ENCODE measurements at regions not wholly inside any gene's neighbourhood (a gene's known extent, or its start where the extent isn't known, plus 50 kb on each side); places are given as distances from the start of the nearest gene placed in this dataset.
"Not testable (repeated sequence)": the region's sequence is repeated elsewhere in the genome, so short reads cannot be mapped to it uniquely, and the experiment has no call there.

DNA sequence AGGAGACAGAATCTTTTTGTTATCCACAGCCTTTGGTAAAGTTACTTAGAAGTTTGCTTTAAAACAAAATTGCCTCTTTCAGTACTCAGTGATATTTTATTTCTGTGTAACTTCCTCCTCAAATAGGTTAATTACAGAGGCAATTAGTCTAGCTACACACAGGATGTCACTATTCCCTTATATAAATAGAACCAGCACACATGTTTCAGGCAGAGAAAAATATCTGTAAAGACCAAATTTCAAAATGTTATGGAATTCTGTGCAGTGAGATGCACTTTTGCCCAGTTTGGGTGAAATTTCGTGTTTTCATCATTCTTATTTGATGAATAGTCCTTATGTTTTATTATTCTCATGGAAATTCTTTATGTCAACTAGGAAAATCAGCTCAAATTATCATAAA, 410.6 kb upstream of the SOX5 start:
- peak; percentile 48 for DNase-seq (ENCODE audit: low read depth)
- TF ChIP-seq, protein P1, sequence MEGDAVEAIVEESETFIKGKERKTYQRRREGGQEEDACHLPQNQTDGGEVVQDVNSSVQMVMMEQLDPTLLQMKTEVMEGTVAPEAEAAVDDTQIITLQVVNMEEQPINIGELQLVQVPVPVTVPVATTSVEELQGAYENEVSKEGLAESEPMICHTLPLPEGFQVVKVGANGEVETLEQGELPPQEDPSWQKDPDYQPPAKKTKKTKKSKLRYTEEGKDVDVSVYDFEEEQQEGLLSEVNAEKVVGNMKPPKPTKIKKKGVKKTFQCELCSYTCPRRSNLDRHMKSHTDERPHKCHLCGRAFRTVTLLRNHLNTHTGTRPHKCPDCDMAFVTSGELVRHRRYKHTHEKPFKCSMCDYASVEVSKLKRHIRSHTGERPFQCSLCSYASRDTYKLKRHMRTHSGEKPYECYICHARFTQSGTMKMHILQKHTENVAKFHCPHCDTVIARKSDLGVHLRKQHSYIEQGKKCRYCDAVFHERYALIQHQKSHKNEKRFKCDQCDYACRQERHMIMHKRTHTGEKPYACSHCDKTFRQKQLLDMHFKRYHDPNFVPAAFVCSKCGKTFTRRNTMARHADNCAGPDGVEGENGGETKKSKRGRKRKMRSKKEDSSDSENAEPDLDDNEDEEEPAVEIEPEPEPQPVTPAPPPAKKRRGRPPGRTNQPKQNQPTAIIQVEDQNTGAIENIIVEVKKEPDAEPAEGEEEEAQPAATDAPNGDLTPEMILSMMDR (conservative IDR thresholded peaks at IDR 0.05; ENCODE audit: low read depth, low read length): peak; percentile 20
- H3K4me3 ChIP-seq (ENCODE audit: low read depth, low read length): no peak overlapping the region

DNA sequence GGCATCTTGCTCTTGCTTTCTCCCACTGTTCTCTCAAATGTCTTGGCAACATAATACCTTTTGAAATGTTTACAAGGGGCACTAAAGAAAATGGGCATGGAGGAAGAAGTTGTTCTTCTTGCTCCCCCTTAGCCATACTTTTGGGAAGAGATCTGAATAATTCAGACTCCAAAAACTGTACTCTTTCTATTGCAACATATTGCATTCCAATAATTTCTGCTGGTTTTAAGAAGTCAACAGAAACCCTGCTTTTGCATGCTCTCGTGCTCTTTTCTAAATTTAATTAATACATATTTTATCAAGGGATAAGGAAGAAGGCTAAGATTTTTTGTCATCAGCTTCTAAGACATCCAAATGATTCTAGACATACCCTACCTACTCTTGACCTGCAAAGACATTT, 409.9 kb upstream of the SOX5 start:
- TF ChIP-seq, protein P1 (conservative IDR thresholded peaks at IDR 0.05; ENCODE audit: low read depth, low read length): no peak
- peak; percentile 37 for DNase-seq (ENCODE audit: low read depth)
- H3K4me3 ChIP-seq (ENCODE audit: low read depth, low read length): no peak overlapping the region

DNA sequence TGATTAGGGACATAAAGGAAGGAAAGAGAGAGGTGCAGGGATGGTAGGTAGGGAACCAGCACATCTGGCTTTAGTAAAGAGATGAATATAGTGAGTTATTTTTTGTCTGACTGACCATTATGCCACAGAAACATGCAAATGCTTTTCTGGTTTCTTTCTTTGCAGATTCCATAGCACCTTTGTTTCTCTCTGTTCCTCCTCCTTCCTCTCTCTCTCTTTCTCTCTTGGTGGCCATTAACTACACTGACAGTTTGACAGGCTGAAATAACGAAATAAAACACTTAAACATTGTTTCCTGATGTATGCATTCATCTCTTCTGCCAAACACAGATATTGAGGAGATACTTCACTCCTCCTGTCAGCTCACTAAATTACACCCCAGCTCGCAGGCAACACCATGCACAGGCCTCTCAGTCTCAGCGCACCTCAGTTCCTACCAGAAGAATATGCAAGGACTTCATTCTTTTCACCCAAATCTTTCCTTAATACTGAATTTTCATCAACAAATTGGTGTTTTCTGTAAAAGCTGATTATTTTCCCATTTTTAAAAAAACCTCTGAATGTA, 406.9 kb upstream of the SOX5 start:
- H3K4me3 ChIP-seq (ENCODE audit: low read depth, low read length): no peak overlapping the region
- TF ChIP-seq, protein P1 (conservative IDR thresholded peaks at IDR 0.05; ENCODE audit: low read depth, low read length): no peak
- DNase-seq (ENCODE audit: low read depth): no peak

DNA sequence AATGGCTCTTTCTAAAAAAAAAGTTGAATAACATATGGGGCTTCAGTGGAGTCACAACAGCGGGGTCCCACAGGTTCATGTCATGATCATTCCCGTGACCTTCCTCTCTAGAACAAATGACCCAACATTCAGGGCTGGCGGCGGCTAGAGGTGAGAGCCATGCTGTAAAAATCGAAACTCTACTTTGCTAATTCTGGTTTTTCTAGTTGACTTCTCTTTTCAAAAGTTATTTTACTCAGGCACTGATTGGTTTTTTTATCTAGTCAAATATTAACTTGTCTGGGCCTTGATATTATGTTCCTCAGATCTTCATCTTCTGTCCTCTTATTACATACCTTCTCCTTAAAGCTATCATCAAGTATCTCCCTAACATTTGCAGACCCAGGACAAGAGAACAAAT, 402.9 kb upstream of the SOX5 start:
- DNase-seq (ENCODE audit: low read depth): no peak
- TF ChIP-seq, protein P1 (conservative IDR thresholded peaks at IDR 0.05; ENCODE audit: low read depth, low read length): no peak
- H3K4me3 ChIP-seq (ENCODE audit: low read depth, low read length): no peak overlapping the region

DNA sequence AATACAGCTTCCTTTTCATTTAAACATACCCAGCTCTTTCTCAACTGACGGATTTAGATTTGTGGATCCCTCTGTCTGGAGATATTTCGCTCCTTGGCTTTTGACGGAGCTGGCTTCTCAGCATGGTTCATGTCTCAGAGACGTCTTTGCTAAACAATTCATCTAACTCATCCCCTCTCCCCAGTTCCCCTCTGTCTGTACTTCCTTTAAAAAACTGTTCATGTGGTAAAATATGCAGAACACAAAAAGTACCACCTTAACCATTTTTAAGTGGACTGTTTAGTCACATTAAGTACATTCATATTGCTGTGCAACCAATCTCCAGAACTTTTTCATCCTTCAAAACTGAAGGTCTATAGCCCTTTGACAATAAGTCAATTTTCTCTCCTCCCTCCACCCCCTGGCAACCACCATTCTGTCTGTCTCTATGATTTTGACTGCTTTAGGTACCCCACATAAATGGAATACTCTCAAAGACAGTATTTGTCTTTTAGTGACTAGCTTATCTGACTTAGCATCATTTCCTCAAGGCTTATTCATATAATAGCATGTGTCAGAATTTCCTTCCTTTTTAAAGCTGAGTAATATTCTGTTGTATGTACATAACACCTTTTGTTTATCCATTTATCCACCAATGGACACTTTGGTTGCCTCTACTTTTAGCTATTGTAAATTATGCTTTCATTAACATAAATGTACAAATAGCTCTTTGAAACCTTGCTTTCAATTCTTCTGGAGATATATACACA, 399.8 kb upstream of the SOX5 start:
- TF ChIP-seq, protein P1 (conservative IDR thresholded peaks at IDR 0.05; ENCODE audit: low read depth, low read length): no peak
- no peak overlapping the region for H3K4me3 ChIP-seq (ENCODE audit: low read depth, low read length)
- DNase-seq (ENCODE audit: low read depth): no peak

DNA sequence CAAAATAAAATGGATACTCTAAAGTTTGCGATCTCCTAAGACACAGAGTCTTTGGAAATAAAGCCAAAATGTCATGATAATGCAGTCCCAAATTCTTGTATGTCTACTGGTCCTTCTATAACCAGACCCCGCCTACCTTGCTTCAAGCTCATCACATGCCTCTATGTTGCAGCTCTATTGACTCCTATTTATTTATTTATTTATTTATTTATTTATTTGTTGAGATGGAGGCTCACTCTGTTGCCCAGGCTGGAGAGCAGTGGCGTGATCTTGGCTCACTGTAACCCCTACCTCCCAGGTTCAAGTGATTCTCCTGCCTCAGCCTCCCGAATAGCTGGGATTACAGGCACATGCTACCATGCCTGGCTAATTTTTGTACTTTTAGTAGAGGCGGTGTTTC, 398.7 kb upstream of the SOX5 start:
- not testable (repeated sequence) for DNase-seq (ENCODE audit: low read depth); H3K4me3 ChIP-seq (ENCODE audit: low read depth, low read length)

DNA sequence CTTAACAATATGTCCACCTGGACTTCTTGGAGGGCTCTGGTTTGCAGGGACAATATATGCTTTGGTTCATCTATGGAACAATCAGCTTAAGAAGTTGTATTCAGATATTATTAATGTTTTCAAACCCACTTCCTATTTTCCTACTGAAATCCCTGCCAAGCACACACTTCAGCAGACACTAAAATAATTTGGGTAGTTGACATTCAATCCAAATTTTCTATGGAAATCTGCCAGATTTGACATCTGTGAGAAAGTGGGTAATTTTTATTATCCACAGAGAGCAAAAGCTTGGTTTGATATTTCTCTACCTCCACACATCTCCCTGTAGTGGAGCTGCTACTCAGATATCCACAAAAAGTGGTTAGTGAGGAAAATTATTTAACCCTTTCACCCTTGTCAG, 378.8 kb upstream of the SOX5 start:
- DNase-seq (ENCODE audit: low read depth): no peak
- no peak overlapping the region for H3K4me3 ChIP-seq (ENCODE audit: low read depth, low read length)
- TF ChIP-seq, protein P1 (conservative IDR thresholded peaks at IDR 0.05; ENCODE audit: low read depth, low read length): no peak

Measured in choroid plexus epithelial cell (primary cell).